ENCODE measurements at regions not wholly inside any gene's neighbourhood (a gene's known extent, or its start where the extent isn't known, plus 50 kb on each side); places are given as distances from the start of the nearest gene placed in this dataset.
"Not testable (repeated sequence)": the region's sequence is repeated elsewhere in the genome, so short reads cannot be mapped to it uniquely, and the experiment has no call there.

DNA sequence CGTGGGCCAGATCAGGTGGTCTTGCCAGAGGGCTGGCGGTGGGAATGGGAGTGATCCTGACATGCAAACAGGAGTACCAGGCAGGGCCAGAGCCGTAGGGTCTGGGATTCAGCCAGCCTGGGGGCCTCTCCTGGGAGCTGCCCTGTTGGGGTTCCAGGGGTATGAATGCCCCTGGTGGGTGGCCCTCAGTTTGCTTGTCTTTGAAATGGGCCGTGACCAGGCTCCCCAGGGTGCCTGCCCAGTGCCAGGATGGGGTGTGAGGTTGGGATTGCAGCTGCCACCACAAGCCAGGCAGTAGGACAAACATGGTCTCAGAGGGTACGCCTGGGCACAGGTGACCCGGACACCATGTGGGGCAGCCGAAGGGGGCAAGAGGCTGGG, 168.8 kb downstream of the KIF26A start:
- no peak overlapping the region for H3K9ac ChIP-seq (ENCODE audit: low read length)
- H3K9me3 ChIP-seq (ENCODE audit: low read length): no peaks in the 10 kb centered on the region
- H3K79me2 ChIP-seq (replicated peaks; ENCODE audit: insufficient read depth, low read length): no peaks in the 10 kb centered on the region
- no peak for TF ChIP-seq EZH2 (IDR thresholded peaks at IDR 0.05; ENCODE audit: borderline replicate concordance, insufficient read depth, low read length, poor library complexity, severe bottlenecking)
- TF ChIP-seq, protein P1, sequence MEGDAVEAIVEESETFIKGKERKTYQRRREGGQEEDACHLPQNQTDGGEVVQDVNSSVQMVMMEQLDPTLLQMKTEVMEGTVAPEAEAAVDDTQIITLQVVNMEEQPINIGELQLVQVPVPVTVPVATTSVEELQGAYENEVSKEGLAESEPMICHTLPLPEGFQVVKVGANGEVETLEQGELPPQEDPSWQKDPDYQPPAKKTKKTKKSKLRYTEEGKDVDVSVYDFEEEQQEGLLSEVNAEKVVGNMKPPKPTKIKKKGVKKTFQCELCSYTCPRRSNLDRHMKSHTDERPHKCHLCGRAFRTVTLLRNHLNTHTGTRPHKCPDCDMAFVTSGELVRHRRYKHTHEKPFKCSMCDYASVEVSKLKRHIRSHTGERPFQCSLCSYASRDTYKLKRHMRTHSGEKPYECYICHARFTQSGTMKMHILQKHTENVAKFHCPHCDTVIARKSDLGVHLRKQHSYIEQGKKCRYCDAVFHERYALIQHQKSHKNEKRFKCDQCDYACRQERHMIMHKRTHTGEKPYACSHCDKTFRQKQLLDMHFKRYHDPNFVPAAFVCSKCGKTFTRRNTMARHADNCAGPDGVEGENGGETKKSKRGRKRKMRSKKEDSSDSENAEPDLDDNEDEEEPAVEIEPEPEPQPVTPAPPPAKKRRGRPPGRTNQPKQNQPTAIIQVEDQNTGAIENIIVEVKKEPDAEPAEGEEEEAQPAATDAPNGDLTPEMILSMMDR (IDR thresholded peaks at IDR 0.05; ENCODE audit: poor library complexity, severe bottlenecking): no peak
- no peak for TF ChIP-seq RAD21 (conservative IDR thresholded peaks at IDR 0.05)
- TF ChIP-seq, protein P2, sequence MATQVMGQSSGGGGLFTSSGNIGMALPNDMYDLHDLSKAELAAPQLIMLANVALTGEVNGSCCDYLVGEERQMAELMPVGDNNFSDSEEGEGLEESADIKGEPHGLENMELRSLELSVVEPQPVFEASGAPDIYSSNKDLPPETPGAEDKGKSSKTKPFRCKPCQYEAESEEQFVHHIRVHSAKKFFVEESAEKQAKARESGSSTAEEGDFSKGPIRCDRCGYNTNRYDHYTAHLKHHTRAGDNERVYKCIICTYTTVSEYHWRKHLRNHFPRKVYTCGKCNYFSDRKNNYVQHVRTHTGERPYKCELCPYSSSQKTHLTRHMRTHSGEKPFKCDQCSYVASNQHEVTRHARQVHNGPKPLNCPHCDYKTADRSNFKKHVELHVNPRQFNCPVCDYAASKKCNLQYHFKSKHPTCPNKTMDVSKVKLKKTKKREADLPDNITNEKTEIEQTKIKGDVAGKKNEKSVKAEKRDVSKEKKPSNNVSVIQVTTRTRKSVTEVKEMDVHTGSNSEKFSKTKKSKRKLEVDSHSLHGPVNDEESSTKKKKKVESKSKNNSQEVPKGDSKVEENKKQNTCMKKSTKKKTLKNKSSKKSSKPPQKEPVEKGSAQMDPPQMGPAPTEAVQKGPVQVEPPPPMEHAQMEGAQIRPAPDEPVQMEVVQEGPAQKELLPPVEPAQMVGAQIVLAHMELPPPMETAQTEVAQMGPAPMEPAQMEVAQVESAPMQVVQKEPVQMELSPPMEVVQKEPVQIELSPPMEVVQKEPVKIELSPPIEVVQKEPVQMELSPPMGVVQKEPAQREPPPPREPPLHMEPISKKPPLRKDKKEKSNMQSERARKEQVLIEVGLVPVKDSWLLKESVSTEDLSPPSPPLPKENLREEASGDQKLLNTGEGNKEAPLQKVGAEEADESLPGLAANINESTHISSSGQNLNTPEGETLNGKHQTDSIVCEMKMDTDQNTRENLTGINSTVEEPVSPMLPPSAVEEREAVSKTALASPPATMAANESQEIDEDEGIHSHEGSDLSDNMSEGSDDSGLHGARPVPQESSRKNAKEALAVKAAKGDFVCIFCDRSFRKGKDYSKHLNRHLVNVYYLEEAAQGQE (IDR thresholded peaks at IDR 0.05; ENCODE audit: borderline replicate concordance): no peak
- no peak for TF ChIP-seq MXI1 (conservative IDR thresholded peaks at IDR 0.05; ENCODE audit: poor library complexity, severe bottlenecking)
- H4K20me1 ChIP-seq (ENCODE audit: insufficient read depth): no peaks in the 10 kb centered on the region
- H3K36me3 ChIP-seq (ENCODE audit: insufficient read depth, low read length): no peaks in the 10 kb centered on the region
- H3F3A ChIP-seq (ENCODE audit: insufficient read depth, low read length, poor library complexity, severe bottlenecking): no peaks in the 10 kb centered on the region
- H3K9me2 ChIP-seq (ENCODE audit: insufficient read depth, low read length): no peaks in the 10 kb centered on the region
- no peak overlapping the region for H3K4me3 ChIP-seq (ENCODE audit: low read length)
- H2AFZ ChIP-seq (ENCODE audit: low read depth, low read length): no peak overlapping the region
- H3K27me3 ChIP-seq (ENCODE audit: insufficient read depth, low read depth, low read length): no peaks in the 10 kb centered on the region
- no peak overlapping the region for H3K4me2 ChIP-seq (ENCODE audit: low read length)
- H3K27ac ChIP-seq (ENCODE audit: low read length): no peak overlapping the region

DNA sequence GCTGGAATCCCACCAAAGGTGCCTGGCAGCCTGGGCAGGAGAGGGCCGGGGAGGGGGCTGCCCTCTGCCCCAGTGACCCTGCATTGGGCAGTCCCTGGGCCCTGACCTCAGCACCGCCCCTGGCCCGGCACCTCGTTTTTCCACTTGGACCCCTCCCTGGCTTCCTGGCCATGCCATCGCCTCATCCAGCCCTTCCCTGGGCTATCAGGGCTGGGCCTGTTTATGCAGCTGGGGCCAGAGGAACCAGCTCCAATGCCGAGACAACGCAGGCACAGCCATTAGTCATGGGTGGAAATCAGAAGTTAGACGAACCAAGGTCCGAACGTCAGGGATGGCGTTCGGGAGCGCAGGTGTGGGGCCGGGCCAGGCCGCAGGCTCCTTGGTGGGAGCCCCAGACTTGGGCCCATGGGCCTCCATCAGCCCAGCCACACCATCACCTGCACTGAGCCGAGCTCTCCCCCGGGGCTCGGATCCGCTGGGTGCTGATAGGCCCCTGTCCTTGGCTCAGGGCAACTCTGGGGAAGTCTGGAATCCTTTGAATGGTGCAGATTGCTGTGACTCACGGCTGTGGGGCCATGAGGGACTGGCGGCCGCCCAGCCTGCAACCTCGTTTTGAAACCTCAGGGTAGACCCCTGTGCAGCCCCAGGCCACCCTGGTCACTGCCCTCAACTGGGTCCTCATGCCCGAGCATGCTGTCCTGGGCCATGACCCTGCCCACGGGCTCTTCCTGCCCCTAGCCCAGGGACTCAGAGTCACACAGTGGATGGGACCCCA, 169.4 kb downstream of the KIF26A start:
- H3K4me3 ChIP-seq (ENCODE audit: low read length): no peak overlapping the region
- no peaks in the 10 kb centered on the region for H4K20me1 ChIP-seq (ENCODE audit: insufficient read depth)
- TF ChIP-seq TAF1 (IDR thresholded peaks at IDR 0.05; ENCODE audit: low read depth) (no peak), EZH2 (IDR thresholded peaks at IDR 0.05; ENCODE audit: borderline replicate concordance, insufficient read depth, low read length, poor library complexity, severe bottlenecking) (no peak), RAD21 (conservative IDR thresholded peaks at IDR 0.05) (no peak), SMC3 (conservative IDR thresholded peaks at IDR 0.05; ENCODE audit: poor library complexity) (no peak), EP300 (conservative IDR thresholded peaks at IDR 0.05; ENCODE audit: poor library complexity, severe bottlenecking) (no peak), POLR2AphosphoS5 (IDR thresholded peaks at IDR 0.05) (no peak), MXI1 (conservative IDR thresholded peaks at IDR 0.05; ENCODE audit: poor library complexity, severe bottlenecking) (no peak)
- TF ChIP-seq, protein P2 (IDR thresholded peaks at IDR 0.05; ENCODE audit: borderline replicate concordance): no peak
- TF ChIP-seq, protein P1 (IDR thresholded peaks at IDR 0.05; ENCODE audit: poor library complexity, severe bottlenecking): no peak
- no peak overlapping the region for H3K27ac ChIP-seq (ENCODE audit: low read length)
- H3F3A ChIP-seq (ENCODE audit: insufficient read depth, low read length, poor library complexity, severe bottlenecking): no peaks in the 10 kb centered on the region
- H3K36me3 ChIP-seq (ENCODE audit: insufficient read depth, low read length): no peaks in the 10 kb centered on the region
- H3K79me2 ChIP-seq (replicated peaks; ENCODE audit: insufficient read depth, low read length): no peaks in the 10 kb centered on the region
- H3K9ac ChIP-seq (ENCODE audit: low read length): no peak overlapping the region
- H3K4me2 ChIP-seq (ENCODE audit: low read length): no peak overlapping the region
- H2AFZ ChIP-seq (ENCODE audit: low read depth, low read length): no peak overlapping the region
- no peaks in the 10 kb centered on the region for H3K9me3 ChIP-seq (ENCODE audit: low read length)
- no peaks in the 10 kb centered on the region for H3K9me2 ChIP-seq (ENCODE audit: insufficient read depth, low read length)
- H3K27me3 ChIP-seq (ENCODE audit: insufficient read depth, low read depth, low read length): no peaks in the 10 kb centered on the region

DNA sequence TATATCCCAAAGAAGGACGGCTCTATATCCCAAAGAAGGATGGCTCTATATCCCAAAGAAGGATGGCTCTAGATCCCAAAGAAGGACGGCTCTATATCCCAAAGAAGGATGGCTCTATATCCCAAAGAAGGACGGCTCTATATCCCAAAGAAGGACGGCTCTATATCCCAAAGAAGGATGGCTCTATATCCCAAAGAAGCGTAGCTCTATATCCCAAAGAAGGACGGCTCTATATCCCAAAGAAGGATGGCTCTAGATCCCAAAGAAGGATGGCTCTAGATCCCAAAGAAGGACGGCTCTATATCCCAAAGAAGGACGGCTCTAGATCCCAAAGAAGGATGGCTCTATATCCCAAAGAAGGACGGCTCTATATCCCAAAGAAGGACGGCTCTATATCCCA, 170.1 kb downstream of the KIF26A start:
- H3K36me3 ChIP-seq (ENCODE audit: insufficient read depth, low read length); H3K27me3 ChIP-seq (ENCODE audit: insufficient read depth, low read depth, low read length); H3K4me3 ChIP-seq (ENCODE audit: low read length); H2AFZ ChIP-seq (ENCODE audit: low read depth, low read length); H4K20me1 ChIP-seq (ENCODE audit: insufficient read depth); H3K4me2 ChIP-seq (ENCODE audit: low read length); H3F3A ChIP-seq (ENCODE audit: insufficient read depth, low read length, poor library complexity, severe bottlenecking); H3K27ac ChIP-seq (ENCODE audit: low read length); H3K9me3 ChIP-seq (ENCODE audit: low read length); H3K9ac ChIP-seq (ENCODE audit: low read length); H3K9me2 ChIP-seq (ENCODE audit: insufficient read depth, low read length); H3K79me2 ChIP-seq (replicated peaks; ENCODE audit: insufficient read depth, low read length): not testable (repeated sequence)
